Urinary bladder (tissue), 3 donors: ENCODE measurements at regions not wholly inside any gene's neighbourhood (a gene's known extent, or its start where the extent isn't known, plus 50 kb on each side); places are given as distances from the start of the nearest gene placed in this dataset.
A peak's percentile ranks its signal among the peaks of the same experiment; 100 is the strongest.

Experiments
- DNase-seq: peaks from one replicate; pipeline ENCODE4 v3.0.0-alpha.2; 2015; ENCODE audit errors: extremely low spot score
- H3K27ac ChIP-seq: one replicate; pipeline ENCODE4 v1.5.1; 2013; ENCODE audit warnings: low read depth, mild to moderate bottlenecking, moderate library complexity
- H3K36me3 ChIP-seq: one replicate; pipeline ENCODE4 v1.6.1; 2013; ENCODE audit warnings: mild to moderate bottlenecking, moderate library complexity; ENCODE audit not compliant: insufficient read depth
- H3K4me1 ChIP-seq: one replicate; pipeline ENCODE4 v1.6.1; 2013; ENCODE audit warnings: mild to moderate bottlenecking, moderate library complexity; ENCODE audit not compliant: insufficient read depth
- H3K4me3 ChIP-seq: one replicate; pipeline ENCODE4 v1.5.1; 2013; ENCODE audit warnings: low read depth, low read length
- WGBS: extraction: QIAGEN DNeasy Blood & Tissue Kit; methylation state at CpG from one replicate; pipeline ENCODE4 v1.1.7; 2013; 5-methylcytosine and 5-hydroxymethylcytosine counted together
- donor health status: healthy with polysubstance abuse.
- donor health status: healthy.

DNA sequence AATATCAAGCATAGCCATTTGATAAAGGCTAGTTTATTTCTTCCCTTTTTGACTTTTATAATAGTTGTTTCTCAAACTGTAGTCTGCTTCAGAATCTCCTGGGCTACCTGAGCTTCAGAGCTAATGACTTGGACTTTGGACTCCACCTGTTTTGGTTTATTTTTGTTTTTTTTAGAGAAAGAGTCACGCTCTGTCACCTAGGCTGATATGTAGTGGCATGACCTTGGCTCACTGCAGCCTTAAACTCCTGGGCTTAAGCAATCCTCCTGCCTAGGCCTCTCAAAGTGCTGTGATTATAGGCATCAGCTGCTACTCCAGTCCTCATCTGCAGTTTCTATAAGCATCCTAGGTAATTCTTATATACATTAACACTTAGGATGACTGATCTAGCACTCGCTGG is 90.5 kb downstream of the DDIT4L start:
- 98% methylated on average over 2 of the region's 2 CpGs for WGBS
- DNase-seq = no peak

GRCh38 chr4:100098681-100099080 is 91.6 kb downstream of the DDIT4L start:
- H3K36me3 ChIP-seq = no peaks in the 10 kb centered on the region
- no peak overlapping the region for H3K27ac ChIP-seq
- WGBS = 82% methylated on average over 2 of the region's 2 CpGs
- DNase-seq = no peak
- no peak overlapping the region for H3K4me3 ChIP-seq
- H3K4me1 ChIP-seq = no peaks in the 10 kb centered on the region

More for the DNA sequence above, 90.5 kb downstream of the DDIT4L start:
- H3K27ac ChIP-seq = no peak overlapping the region
- H3K4me1 ChIP-seq = no peaks in the 10 kb centered on the region
- H3K36me3 ChIP-seq = no peaks in the 10 kb centered on the region
- no peak overlapping the region for H3K4me3 ChIP-seq

- Histone ChIP-seq H3K27ac (no peak overlapping the region), H3K36me3 (no peaks in the 10 kb centered on the region), H3K4me1 (no peaks in the 10 kb centered on the region), H3K4me3 (no peak overlapping the region)
- WGBS = 64% methylated on average over 7 of the region's 7 CpGs
- DNase-seq = no peak
Measured at GRCh38 chr4:100098011-100098545, 92.2 kb downstream of the DDIT4L start.

GRCh38 chr4:100095729-100096595 is 94.3 kb downstream of the DDIT4L start:
- no peaks in the 10 kb centered on the region for H3K4me1 ChIP-seq
- 21% methylated on average over 7 of the region's 7 CpGs for WGBS
- no peak overlapping the region for H3K27ac ChIP-seq
- H3K4me3 ChIP-seq = no peak overlapping the region
- peak; percentile 35 for DNase-seq
- H3K36me3 ChIP-seq = no peaks in the 10 kb centered on the region

- Histone ChIP-seq H3K36me3 (no peaks in the 10 kb centered on the region), H3K4me1 (no peaks in the 10 kb centered on the region), H3K4me3 (no peak overlapping the region), H3K27ac (no peak overlapping the region)
- DNase-seq = peak; percentile 53
- 32% methylated on average over 8 of the region's 8 CpGs for WGBS
Measured at GRCh38 chr4:100093091-100093866, 97.0 kb downstream of the DDIT4L start.

- Histone ChIP-seq H3K27ac (no peak overlapping the region), H3K4me1 (no peaks in the 10 kb centered on the region), H3K4me3 (no peak overlapping the region), H3K36me3 (no peaks in the 10 kb centered on the region)
- no peak for DNase-seq
- WGBS = 36% methylated on average over 3 of the region's 3 CpGs
Measured at GRCh38 chr4:100087743-100088142, 102.5 kb downstream of the DDIT4L start.

DNA sequence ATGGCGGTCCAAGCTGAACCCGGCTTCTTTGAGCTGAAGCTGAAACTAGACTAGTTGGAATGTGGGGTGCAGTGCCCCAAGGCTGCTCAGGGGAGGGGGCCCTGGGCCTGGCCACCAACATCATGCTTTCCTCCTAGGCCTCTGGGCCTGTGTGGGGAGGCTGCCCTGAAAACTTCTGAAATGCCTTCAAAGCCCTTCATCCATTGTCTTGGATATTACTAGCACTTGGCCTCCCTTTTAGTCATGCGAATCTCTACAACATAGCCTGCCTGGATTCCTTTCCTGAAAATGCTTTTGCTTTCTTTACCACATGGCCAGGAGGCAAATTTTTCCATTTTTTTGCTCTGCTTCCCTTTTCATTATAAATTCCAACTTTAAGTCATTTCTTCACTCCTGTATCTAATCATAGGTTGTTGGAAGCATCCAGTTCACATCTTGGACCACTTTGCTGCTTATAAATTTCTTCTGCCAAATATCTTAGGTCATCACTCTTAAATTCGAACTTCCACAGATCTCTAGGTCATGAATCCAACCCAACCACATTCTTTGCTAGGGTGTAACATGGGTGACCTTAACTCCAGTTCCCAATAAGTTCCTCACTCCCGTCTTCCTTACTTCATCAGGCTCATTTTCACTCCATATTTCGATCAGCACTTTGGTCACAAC is 103.4 kb downstream of the DDIT4L start:
- Histone ChIP-seq H3K27ac (no peak overlapping the region), H3K4me3 (no peak overlapping the region), H3K4me1 (no peaks in the 10 kb centered on the region), H3K36me3 (no peaks in the 10 kb centered on the region)
- 73% methylated on average over 6 of the region's 6 CpGs for whole genome bisulfite sequencing
- DNase-seq = no peak

- no peak overlapping the region for H3K27ac ChIP-seq
- WGBS = 56% methylated on average over 1 of the region's 1 CpG
- no peaks in the 10 kb centered on the region for H3K36me3 ChIP-seq
- DNase-seq = no peak
- H3K4me1 ChIP-seq = no peaks in the 10 kb centered on the region
- H3K4me3 ChIP-seq = no peak overlapping the region
Measured at GRCh38 chr4:100084892-100085291, 105.4 kb downstream of the DDIT4L start.

GRCh38 chr4:100083289-100083688 is 107.0 kb downstream of the DDIT4L start:
- Histone ChIP-seq H3K4me3 (no peak overlapping the region), H3K4me1 (no peaks in the 10 kb centered on the region), H3K36me3 (no peaks in the 10 kb centered on the region), H3K27ac (no peak overlapping the region)
- no peak for DNase-seq

DNA sequence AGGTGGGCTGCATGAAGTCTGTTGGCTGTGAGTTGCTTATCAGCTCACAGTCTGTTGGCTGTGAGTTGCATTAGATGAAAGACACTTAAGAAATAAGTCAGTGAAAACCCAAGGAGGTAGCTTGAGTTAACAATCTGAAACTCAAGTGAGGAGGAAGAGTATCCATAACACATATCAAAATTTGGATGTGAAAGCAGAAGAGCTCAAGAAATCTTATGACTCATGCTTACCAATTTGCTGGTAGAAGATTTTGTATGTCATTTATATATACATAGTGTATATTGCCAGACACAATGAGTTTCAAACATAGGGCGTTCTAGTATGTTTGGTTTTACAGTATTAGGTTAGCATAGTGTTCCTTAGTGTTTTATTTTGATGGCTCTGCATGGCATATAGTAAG is 107.4 kb downstream of the DDIT4L start:
- Histone ChIP-seq H3K36me3 (no peaks in the 10 kb centered on the region), H3K27ac (no peak overlapping the region), H3K4me3 (no peak overlapping the region), H3K4me1 (no peaks in the 10 kb centered on the region)
- DNase-seq = no peak
- WGBS = 81% methylated on average over 1 of the region's 1 CpG

GRCh38 chr4:100081491-100081890 is 108.8 kb downstream of the DDIT4L start:
- 71% methylated on average over 1 of the region's 1 CpG for WGBS
- Histone ChIP-seq H3K36me3 (no peaks in the 10 kb centered on the region), H3K4me3 (no peak overlapping the region), H3K27ac (no peak overlapping the region), H3K4me1 (no peaks in the 10 kb centered on the region)
- no peak for DNase-seq

DNA sequence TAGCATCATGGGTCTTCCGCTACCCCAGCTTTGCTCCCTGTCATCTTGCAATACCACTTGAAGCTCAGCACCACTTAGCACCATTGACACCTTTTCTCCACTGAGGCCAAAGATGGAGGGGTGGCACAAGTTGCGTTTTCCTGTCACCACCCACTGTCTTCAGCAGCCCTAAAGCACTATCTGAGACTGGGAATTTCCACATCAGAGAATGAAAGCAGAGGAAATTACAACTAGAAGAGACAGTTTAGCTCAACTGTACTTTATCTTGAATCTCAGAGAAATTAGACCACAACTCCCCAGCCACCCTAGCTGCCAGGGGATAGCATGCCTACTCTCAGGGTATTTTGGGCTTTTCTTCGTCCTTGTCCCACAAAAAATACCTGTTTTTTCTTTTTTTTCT is 111.0 kb downstream of the DDIT4L start:
- Histone ChIP-seq H3K36me3 (no peaks in the 10 kb centered on the region), H3K4me1 (no peaks in the 10 kb centered on the region), H3K4me3 (no peak overlapping the region), H3K27ac (no peak overlapping the region)
- WGBS = 87% methylated on average over 3 of the region's 3 CpGs
- no peak for DNase-seq

DNA sequence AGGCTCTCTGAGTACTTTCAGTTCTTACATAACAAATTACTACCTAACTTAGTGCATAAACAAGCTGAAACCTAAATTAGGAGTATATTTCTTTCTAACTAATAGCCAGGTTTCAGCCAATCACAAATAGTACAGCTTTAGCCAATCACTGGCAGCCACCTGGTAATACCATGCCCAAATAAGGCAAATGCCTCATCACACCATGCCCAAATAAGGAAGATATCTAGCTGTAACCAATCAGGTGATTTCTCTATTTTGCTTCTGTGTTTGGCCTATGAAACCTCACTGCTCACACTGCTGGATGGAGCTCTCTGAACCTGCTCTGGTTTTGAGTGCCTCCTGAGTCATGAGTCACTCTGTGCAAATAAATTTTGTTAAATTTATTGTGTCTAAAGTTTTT is 113.5 kb downstream of the DDIT4L start:
- no peak overlapping the region for H3K4me3 ChIP-seq
- DNase-seq = no peak
- no peaks in the 10 kb centered on the region for H3K36me3 ChIP-seq
- H3K4me1 ChIP-seq = no peaks in the 10 kb centered on the region
- no peak overlapping the region for H3K27ac ChIP-seq
